ENCODE measurements at regions not wholly inside any gene's neighbourhood (a gene's known extent, or its start where the extent isn't known, plus 50 kb on each side); places are given as distances from the start of the nearest gene placed in this dataset.

DNA sequence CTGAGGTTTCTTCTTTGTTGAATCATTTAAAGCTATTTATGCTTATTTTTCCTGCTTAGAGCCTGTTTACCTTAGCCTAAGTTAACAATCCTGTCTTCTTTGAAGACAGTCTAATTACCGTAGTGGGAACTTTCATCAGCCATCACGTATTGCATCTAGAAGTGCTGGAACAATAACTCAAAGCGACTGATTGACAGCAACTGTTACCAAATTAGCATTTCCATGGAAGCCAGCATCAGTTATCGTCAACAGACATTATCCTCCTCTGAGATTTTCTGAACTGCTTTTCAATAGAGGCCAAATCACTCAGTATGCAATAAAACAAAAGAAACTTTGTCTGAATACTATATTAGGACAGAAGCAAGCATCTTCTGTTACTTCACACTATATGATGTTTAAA lies 433.3 kb upstream of the SLITRK1 start:
- Histone ChIP-seq H3K4me1 (ENCODE audit: low read length) (no peaks in the 10 kb centered on the region), H3K4me2 (ENCODE audit: low read length) (no peak overlapping the region), H4K20me1 (ENCODE audit: insufficient read depth, low read length) (no peaks in the 10 kb centered on the region), H3K27me3 (ENCODE audit: low read depth, low read length) (no peaks in the 10 kb centered on the region), H3K36me3 (replicated peaks; ENCODE audit: low read depth, low read length) (no peaks in the 10 kb centered on the region), H3K79me2 (ENCODE audit: low read length) (no peaks in the 10 kb centered on the region), H2AFZ (ENCODE audit: low read depth, low read length) (no peak overlapping the region), H3K9ac (ENCODE audit: low read length) (no peak overlapping the region), H3K27ac (ENCODE audit: low read length) (no peak overlapping the region), H3K4me3 (ENCODE audit: low read length) (no peak overlapping the region), H3K9me3 (ENCODE audit: insufficient read depth, low read length) (no peaks in the 10 kb centered on the region; the same call in 1 of the 2 replicates)
- TF ChIP-seq EZH2phosphoT487 (IDR thresholded peaks at IDR 0.05; ENCODE audit: low read depth): no peak
- TF ChIP-seq, protein P1, sequence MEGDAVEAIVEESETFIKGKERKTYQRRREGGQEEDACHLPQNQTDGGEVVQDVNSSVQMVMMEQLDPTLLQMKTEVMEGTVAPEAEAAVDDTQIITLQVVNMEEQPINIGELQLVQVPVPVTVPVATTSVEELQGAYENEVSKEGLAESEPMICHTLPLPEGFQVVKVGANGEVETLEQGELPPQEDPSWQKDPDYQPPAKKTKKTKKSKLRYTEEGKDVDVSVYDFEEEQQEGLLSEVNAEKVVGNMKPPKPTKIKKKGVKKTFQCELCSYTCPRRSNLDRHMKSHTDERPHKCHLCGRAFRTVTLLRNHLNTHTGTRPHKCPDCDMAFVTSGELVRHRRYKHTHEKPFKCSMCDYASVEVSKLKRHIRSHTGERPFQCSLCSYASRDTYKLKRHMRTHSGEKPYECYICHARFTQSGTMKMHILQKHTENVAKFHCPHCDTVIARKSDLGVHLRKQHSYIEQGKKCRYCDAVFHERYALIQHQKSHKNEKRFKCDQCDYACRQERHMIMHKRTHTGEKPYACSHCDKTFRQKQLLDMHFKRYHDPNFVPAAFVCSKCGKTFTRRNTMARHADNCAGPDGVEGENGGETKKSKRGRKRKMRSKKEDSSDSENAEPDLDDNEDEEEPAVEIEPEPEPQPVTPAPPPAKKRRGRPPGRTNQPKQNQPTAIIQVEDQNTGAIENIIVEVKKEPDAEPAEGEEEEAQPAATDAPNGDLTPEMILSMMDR (IDR thresholded peaks at IDR 0.05; ENCODE audit: low read depth, low read length): no peak

- Histone ChIP-seq H3K9ac (ENCODE audit: low read length) (no peak overlapping the region), H3K4me2 (ENCODE audit: low read length) (no peak overlapping the region), H4K20me1 (ENCODE audit: insufficient read depth, low read length) (no peaks in the 10 kb centered on the region), H3K36me3 (replicated peaks; ENCODE audit: low read depth, low read length) (no peaks in the 10 kb centered on the region), H3K9me3 (ENCODE audit: insufficient read depth, low read length) (peaks cover 4% of the 10 kb centered on the region; the same call in 1 of the 2 replicates), H3K27ac (ENCODE audit: low read length) (no peak overlapping the region), H3K4me1 (ENCODE audit: low read length) (no peaks in the 10 kb centered on the region), H3K79me2 (ENCODE audit: low read length) (no peaks in the 10 kb centered on the region), H3K27me3 (ENCODE audit: low read depth, low read length) (no peaks in the 10 kb centered on the region), H2AFZ (ENCODE audit: low read depth, low read length) (no peak overlapping the region), H3K4me3 (ENCODE audit: low read length) (no peak overlapping the region)
- no peak for TF ChIP-seq EZH2phosphoT487 (IDR thresholded peaks at IDR 0.05; ENCODE audit: low read depth)
- TF ChIP-seq, protein P1 (IDR thresholded peaks at IDR 0.05; ENCODE audit: low read depth, low read length): no peak
Observed at GRCh38 chr13:84303035-84303434, 420.8 kb upstream of the SLITRK1 start.

- no peak overlapping the region for H3K27ac ChIP-seq (ENCODE audit: low read length)
- H3K9me3 ChIP-seq (ENCODE audit: insufficient read depth, low read length): peaks cover 3% of the 10 kb centered on the region; the same call in 1 of the 2 replicates
- H3K4me2 ChIP-seq (ENCODE audit: low read length): no peak overlapping the region
- H3K79me2 ChIP-seq (ENCODE audit: low read length): no peaks in the 10 kb centered on the region
- H2AFZ ChIP-seq (ENCODE audit: low read depth, low read length): no peak overlapping the region
- H3K4me3 ChIP-seq (ENCODE audit: low read length): no peak overlapping the region
- H4K20me1 ChIP-seq (ENCODE audit: insufficient read depth, low read length): no peaks in the 10 kb centered on the region
- H3K9ac ChIP-seq (ENCODE audit: low read length): no peak overlapping the region
- no peak for TF ChIP-seq EZH2phosphoT487 (IDR thresholded peaks at IDR 0.05; ENCODE audit: low read depth)
- TF ChIP-seq, protein P1 (IDR thresholded peaks at IDR 0.05; ENCODE audit: low read depth, low read length): no peak
- no peaks in the 10 kb centered on the region for H3K4me1 ChIP-seq (ENCODE audit: low read length)
- no peaks in the 10 kb centered on the region for H3K27me3 ChIP-seq (ENCODE audit: low read depth, low read length)
- H3K36me3 ChIP-seq (replicated peaks; ENCODE audit: low read depth, low read length): no peaks in the 10 kb centered on the region
Observed at GRCh38 chr13:84297251-84297650, 415.0 kb upstream of the SLITRK1 start.

DNA sequence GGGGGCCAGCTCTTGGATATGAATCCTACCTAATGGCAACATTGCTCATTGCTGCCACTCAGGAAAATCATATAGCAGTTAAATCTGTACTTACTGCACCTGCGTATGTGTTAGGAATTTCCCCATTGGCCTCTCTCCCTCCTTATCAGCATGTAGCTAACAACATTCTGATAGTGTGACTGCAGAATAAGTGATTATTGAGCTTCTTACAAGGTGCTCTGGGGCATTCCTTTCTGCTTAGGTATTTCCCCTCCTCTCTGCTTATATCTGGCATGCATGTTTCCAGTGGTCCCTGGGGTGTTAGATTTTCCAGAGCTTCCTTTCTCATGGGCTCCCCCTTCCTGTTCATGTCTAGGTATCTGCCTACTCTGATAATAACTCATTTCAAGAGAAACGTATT lies 414.1 kb upstream of the SLITRK1 start:
- no peaks in the 10 kb centered on the region for H3K27me3 ChIP-seq (ENCODE audit: low read depth, low read length)
- no peaks in the 10 kb centered on the region for H3K9me3 ChIP-seq (ENCODE audit: insufficient read depth, low read length)
- no peaks in the 10 kb centered on the region for H4K20me1 ChIP-seq (ENCODE audit: insufficient read depth, low read length)
- TF ChIP-seq, protein P1 (IDR thresholded peaks at IDR 0.05; ENCODE audit: low read depth, low read length): no peak
- no peak for TF ChIP-seq EZH2phosphoT487 (IDR thresholded peaks at IDR 0.05; ENCODE audit: low read depth)
- H3K4me3 ChIP-seq (ENCODE audit: low read length): no peak overlapping the region
- H3K4me1 ChIP-seq (ENCODE audit: low read length): no peaks in the 10 kb centered on the region
- H2AFZ ChIP-seq (ENCODE audit: low read depth, low read length): no peak overlapping the region
- no peaks in the 10 kb centered on the region for H3K36me3 ChIP-seq (replicated peaks; ENCODE audit: low read depth, low read length)
- no peak overlapping the region for H3K27ac ChIP-seq (ENCODE audit: low read length)
- no peak overlapping the region for H3K9ac ChIP-seq (ENCODE audit: low read length)
- no peaks in the 10 kb centered on the region for H3K79me2 ChIP-seq (ENCODE audit: low read length)
- no peak overlapping the region for H3K4me2 ChIP-seq (ENCODE audit: low read length)
